ENCODE measurements at regions not wholly inside any gene's neighbourhood (a gene's known extent, or its start where the extent isn't known, plus 50 kb on each side); places are given as distances from the start of the nearest gene placed in this dataset.

DNA sequence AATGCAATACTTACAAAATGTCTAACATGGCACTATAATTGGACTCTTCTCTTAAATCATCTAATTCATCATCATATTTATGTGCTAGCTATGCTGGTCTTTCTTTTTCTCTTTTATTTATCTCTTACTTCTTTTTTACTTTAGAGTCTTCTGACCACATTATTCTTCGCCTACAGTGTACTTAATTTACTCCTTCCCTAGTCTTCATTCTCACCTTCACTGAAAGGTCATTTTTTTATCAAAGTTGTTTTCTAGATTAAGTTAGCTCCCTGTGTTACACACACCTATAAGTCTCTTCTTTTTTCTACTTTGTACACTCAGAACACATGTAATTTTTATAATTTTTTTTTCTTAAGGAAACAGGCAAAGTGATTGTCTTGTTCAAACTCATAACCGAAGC, 1351.2 kb downstream of the FSCB start:
- POLR2A ChIA-PET (ENCODE audit: unreplicated experiment), result no interaction called here
- Histone ChIP-seq H3K18ac (ENCODE audit: low read depth, low read length) (no peak overlapping the region), H4K91ac (ENCODE audit: insufficient read depth, low read depth, low read length) (no peak overlapping the region), H3K56ac (ENCODE audit: extremely low read depth, insufficient read depth, low read length) (no peak overlapping the region), H3K27me3 (ENCODE audit: control insufficient read depth, insufficient read depth, low read length) (no peaks in the 10 kb centered on the region), H3K4me1 (ENCODE audit: control insufficient read depth, insufficient read depth, low read length) (no peaks in the 10 kb centered on the region), H2BK15ac (ENCODE audit: low read depth, low read length) (no peak overlapping the region), H2AK9ac (replicated peaks; ENCODE audit: low read depth, low read length, poor library complexity) (no peak overlapping the region), H3K9ac (ENCODE audit: low read depth, low read length) (no peak overlapping the region), H3K36me3 (ENCODE audit: control insufficient read depth, insufficient read depth, low read length) (no peaks in the 10 kb centered on the region), H3K9me3 (ENCODE audit: control insufficient read depth, insufficient read depth, low read length) (peaks cover 2% of the 10 kb centered on the region; the same call in 1 of the 2 replicates), H3K79me1 (ENCODE audit: low read depth in 1 of 2, low read length in 2 of 2) (no peaks in the 10 kb centered on the region), H4K5ac (ENCODE audit: low read depth, low read length) (no peak overlapping the region), H2AK5ac (ENCODE audit: low read depth, low read length) (no peak overlapping the region), H3K23ac (ENCODE audit: low read depth, low read length) (no peak overlapping the region), H4K20me1 (ENCODE audit: insufficient read depth, low read length) (no peaks in the 10 kb centered on the region), H2AFZ (replicated peaks; ENCODE audit: low read length, poor library complexity) (no peak overlapping the region), H3K27ac (ENCODE audit: insufficient read depth, low read length) (no peak overlapping the region), H3K9me1 (ENCODE audit: insufficient read depth, low read length) (no peaks in the 10 kb centered on the region), H3K4me2 (ENCODE audit: low read depth, low read length) (no peak overlapping the region), H2BK20ac (ENCODE audit: low read depth, low read length) (no peak overlapping the region), H3K14ac (replicated peaks; ENCODE audit: low read depth, low read length) (no peak overlapping the region), H3K4ac (ENCODE audit: low read depth, low read length) (no peak overlapping the region), H4K8ac (ENCODE audit: low read depth in 2 of 2, low read length in 2 of 2) (no peak overlapping the region), H3K4me3 (ENCODE audit: insufficient read depth, low read depth, low read length) (no peak overlapping the region), H2BK120ac (ENCODE audit: low read depth, low read length) (no peak overlapping the region), H2BK5ac (ENCODE audit: low read depth, low read length, poor library complexity, severe bottlenecking) (no peak overlapping the region)
- BruUV-seq (replicated peaks), result no TSS peak
- dilution Hi-C loops (cut with HindIII; ENCODE audit: low sequenced_read_pairs, unreplicated experiment) (no loop called here), intact Hi-C loops (cut with micrococcal nuclease) (no loop called here), in situ Hi-C loops (cut with MboI; ENCODE audit: low sequenced_read_pairs) (no loop called here)
- no peak for ATAC-seq (ENCODE audit: low read depth)
- DNase-seq, result no peak
- CTCF ChIA-PET, result no interaction called here
- WGBS, 2 experiments (ENCODE audit: extremely low coverage in 2 of 2, insufficient read length in 1 of 2), result no CpG with 5 or more reads among the region's 2 CpGs
- no peak for TF ChIP-seq SMC3 (IDR thresholded peaks at IDR 0.05; ENCODE audit: low read depth, low read length)
- TF ChIP-seq MAZ (IDR thresholded peaks at IDR 0.05; ENCODE audit: borderline replicate concordance, low read depth, low read length), result no peak
- TF ChIP-seq, protein P1, sequence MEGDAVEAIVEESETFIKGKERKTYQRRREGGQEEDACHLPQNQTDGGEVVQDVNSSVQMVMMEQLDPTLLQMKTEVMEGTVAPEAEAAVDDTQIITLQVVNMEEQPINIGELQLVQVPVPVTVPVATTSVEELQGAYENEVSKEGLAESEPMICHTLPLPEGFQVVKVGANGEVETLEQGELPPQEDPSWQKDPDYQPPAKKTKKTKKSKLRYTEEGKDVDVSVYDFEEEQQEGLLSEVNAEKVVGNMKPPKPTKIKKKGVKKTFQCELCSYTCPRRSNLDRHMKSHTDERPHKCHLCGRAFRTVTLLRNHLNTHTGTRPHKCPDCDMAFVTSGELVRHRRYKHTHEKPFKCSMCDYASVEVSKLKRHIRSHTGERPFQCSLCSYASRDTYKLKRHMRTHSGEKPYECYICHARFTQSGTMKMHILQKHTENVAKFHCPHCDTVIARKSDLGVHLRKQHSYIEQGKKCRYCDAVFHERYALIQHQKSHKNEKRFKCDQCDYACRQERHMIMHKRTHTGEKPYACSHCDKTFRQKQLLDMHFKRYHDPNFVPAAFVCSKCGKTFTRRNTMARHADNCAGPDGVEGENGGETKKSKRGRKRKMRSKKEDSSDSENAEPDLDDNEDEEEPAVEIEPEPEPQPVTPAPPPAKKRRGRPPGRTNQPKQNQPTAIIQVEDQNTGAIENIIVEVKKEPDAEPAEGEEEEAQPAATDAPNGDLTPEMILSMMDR (conservative IDR thresholded peaks at IDR 0.05; ENCODE audit: low read depth, low read length), result no peak
- TF ChIP-seq MXI1 (IDR thresholded peaks at IDR 0.05; ENCODE audit: borderline replicate concordance, low read depth, low read length), result no peak
- no peak for TF ChIP-seq RFX5 (IDR thresholded peaks at IDR 0.05; ENCODE audit: low read depth, low read length)
- TF ChIP-seq CHD1 (IDR thresholded peaks at IDR 0.05; ENCODE audit: low read depth, low read length), result no peak
- no peak for TF ChIP-seq MAFK (IDR thresholded peaks at IDR 0.05; ENCODE audit: low read depth, low read length)
- no peak for TF ChIP-seq FOS (IDR thresholded peaks at IDR 0.05; ENCODE audit: low read depth, low read length)
- no peak for TF ChIP-seq NFE2L2 (IDR thresholded peaks at IDR 0.05; ENCODE audit: low read depth, low read length)
- TF ChIP-seq, protein P2, sequence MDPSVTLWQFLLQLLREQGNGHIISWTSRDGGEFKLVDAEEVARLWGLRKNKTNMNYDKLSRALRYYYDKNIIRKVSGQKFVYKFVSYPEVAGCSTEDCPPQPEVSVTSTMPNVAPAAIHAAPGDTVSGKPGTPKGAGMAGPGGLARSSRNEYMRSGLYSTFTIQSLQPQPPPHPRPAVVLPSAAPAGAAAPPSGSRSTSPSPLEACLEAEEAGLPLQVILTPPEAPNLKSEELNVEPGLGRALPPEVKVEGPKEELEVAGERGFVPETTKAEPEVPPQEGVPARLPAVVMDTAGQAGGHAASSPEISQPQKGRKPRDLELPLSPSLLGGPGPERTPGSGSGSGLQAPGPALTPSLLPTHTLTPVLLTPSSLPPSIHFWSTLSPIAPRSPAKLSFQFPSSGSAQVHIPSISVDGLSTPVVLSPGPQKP (IDR thresholded peaks at IDR 0.05; ENCODE audit: borderline replicate concordance, low read depth, low read length), result no peak
- TF ChIP-seq RAD21 (IDR thresholded peaks at IDR 0.05; ENCODE audit: low read length), result no peak
